ENCODE measurements at regions not wholly inside any gene's neighbourhood (a gene's known extent, or its start where the extent isn't known, plus 50 kb on each side); places are given as distances from the start of the nearest gene placed in this dataset.

DNA sequence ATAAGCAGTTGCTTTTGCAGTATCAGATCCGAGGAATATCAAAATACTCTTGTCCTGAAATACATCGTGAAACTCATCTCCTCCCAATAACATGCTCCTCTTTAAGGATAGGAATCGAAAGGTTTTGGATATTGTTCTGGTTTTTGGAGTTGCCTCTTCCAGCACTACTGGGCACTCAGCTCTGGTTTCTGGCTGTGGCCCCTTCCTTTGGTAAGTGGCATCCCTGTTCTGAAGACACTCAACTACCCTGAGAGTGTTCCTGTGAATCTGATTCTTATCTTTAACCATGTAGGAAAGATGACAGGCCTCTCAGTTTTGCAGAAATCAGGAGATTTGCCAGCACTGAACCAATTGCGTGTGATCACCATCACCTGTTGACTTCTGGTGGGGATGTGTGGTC lies 327.5 kb upstream of the TBL1XR1 start:
- Histone ChIP-seq H3K14ac (ENCODE audit: insufficient read length) (no peak overlapping the region), H4K5ac (ENCODE audit: insufficient read length, low read depth, low read length) (no peak overlapping the region), H2BK5ac (ENCODE audit: low read depth, low read length) (no peak overlapping the region), H2AFZ (ENCODE audit: low read length) (no peak overlapping the region), H2BK20ac (ENCODE audit: low read length) (no peak overlapping the region), H3K79me1 (ENCODE audit: low read depth, low read length) (no peaks in the 10 kb centered on the region), H3K4me1 (replicated peaks in 1 of 4; ENCODE audit: control insufficient read depth in 3 of 4, insufficient read depth in 4 of 4, low read length in 3 of 4) (peaks cover 0 to 5% (median 0%) of the 10 kb centered on the region in 4 experiments; a peak in 1 of 7 replicates), H4K20me1 (replicated peaks in 1 of 2; ENCODE audit: control insufficient read depth in 1 of 2, insufficient read depth in 2 of 2, low read length in 2 of 2) (no peaks in the 10 kb centered on the region), H4K91ac (replicated peaks; ENCODE audit: insufficient read length, low read length) (no peak overlapping the region), H3K9ac (replicated peaks in 1 of 4; ENCODE audit: extremely low read depth in 1 of 4, low read depth in 3 of 4, low read length in 3 of 4) (no peak overlapping the region), H3K18ac (ENCODE audit: extremely low read depth, low read length) (no peak overlapping the region), H2BK120ac (replicated peaks; ENCODE audit: low read depth, low read length) (no peak overlapping the region), H2BK15ac (ENCODE audit: low read length) (no peak overlapping the region), H4K8ac (ENCODE audit: extremely low read depth, insufficient read depth, low read length) (no peak overlapping the region), H2BK12ac (ENCODE audit: low read depth, low read length) (no peak overlapping the region), H3K4ac (replicated peaks; ENCODE audit: insufficient read length, low read depth, low read length) (no peak overlapping the region), H3K56ac (replicated peaks; ENCODE audit: insufficient read length, low read depth, low read length) (no peak overlapping the region), H3K27ac (ENCODE audit: low read depth, low read length) (no peak overlapping the region), H3K4me3 (ENCODE audit: extremely low read depth in 1 of 4, insufficient read depth in 2 of 4, low read depth in 3 of 4, low read length in 4 of 4) (no peak overlapping the region), H3K9me3 (ENCODE audit: insufficient read depth in 2 of 2, low read depth in 1 of 2, low read length in 1 of 2) (no peaks in the 10 kb centered on the region), H2AK5ac (ENCODE audit: low read depth, low read length) (no peak overlapping the region), H3K79me2 (ENCODE audit: control insufficient read depth in 1 of 2, insufficient read depth in 2 of 2, low read length in 2 of 2) (no peaks in the 10 kb centered on the region), H3K27me3 (replicated peaks in 1 of 4; ENCODE audit: control insufficient read depth in 3 of 4, extremely low read depth in 1 of 4, insufficient read depth in 3 of 4, low read length in 3 of 4) (peaks cover 0 to 2% (median 0%) of the 10 kb centered on the region in 4 experiments; a peak in 1 of 7 replicates), H3K4me2 (ENCODE audit: insufficient read depth in 1 of 2, low read depth in 2 of 2, low read length in 2 of 2) (no peak overlapping the region), H3K36me3 (ENCODE audit: control insufficient read depth in 2 of 4, insufficient read depth in 4 of 4, low read length in 3 of 4) (no peaks in the 10 kb centered on the region), H3K23me2 (ENCODE audit: low read depth, low read length) (no peaks in the 10 kb centered on the region), H3K23ac (ENCODE audit: insufficient read length) (no peak overlapping the region)
- no peak for FAIRE-seq
- ChIA-PET POLR2A (ENCODE audit: partially characterized antibody) (no interaction called here), CTCF (ENCODE audit: partially characterized antibody) (interaction anchor here (1.3 kb wide), 1 partner anchor 13 kb away, joined by 3 read pairs; no protein-coding TSS in a partner anchor)
- DNase-seq (ENCODE audit: low read depth in 1 of 2, low spot score in 2 of 2): no peak
- WGBS, 2 experiments (ENCODE audit: extremely low coverage in 1 of 2, insufficient coverage in 1 of 2, insufficient read length in 1 of 2, insufficient replicate concordance in 2 of 2, low coverage in 1 of 2, low lambda C conversion rate in 2 of 2, missing lambda C conversion rate in 1 of 2): 93% methylated on average over 4 of the region's 4 CpGs; no CpG with 5 or more reads in 1 of the 2 experiments
- no peak for TF ChIP-seq SAP30 (IDR thresholded peaks at IDR 0.05; ENCODE audit: insufficient read depth, insufficient replicate concordance, low read length)
- no peak for TF ChIP-seq BRCA1 (IDR thresholded peaks at IDR 0.05; ENCODE audit: low read depth, low read length)
